ENCODE measurements at regions not wholly inside any gene's neighbourhood (a gene's known extent, or its start where the extent isn't known, plus 50 kb on each side); places are given as distances from the start of the nearest gene placed in this dataset.

GRCh38 chr3:132818251-132818650, 96.0 kb upstream of the NPHP3 start:
- no peak for DNase-seq
- no peak overlapping the region for H3K4me3 ChIP-seq (ENCODE audit: low read depth, low read length)
- no peaks in the 10 kb centered on the region for H3K9me3 ChIP-seq
- peaks cover 1% of the 10 kb centered on the region; the same call in 1 of the 2 replicates for H3K27me3 ChIP-seq (replicated peaks; ENCODE audit: control insufficient read depth, insufficient read depth, low read length)
- H3K4me1 ChIP-seq: peaks cover 3% of the 10 kb centered on the region; the same call in 1 of the 2 replicates
- TF ChIP-seq CTCF (IDR thresholded peaks at IDR 0.05; ENCODE audit: insufficient read depth in 1 of 2, low read depth in 1 of 2, low read length in 1 of 2, severe bottlenecking in 1 of 2, unreplicated experiment in 1 of 2): no peak
- BruUV-seq (replicated peaks): no TSS peak
- no peaks in the 10 kb centered on the region for H3K36me3 Mint-ChIP-seq (ENCODE audit: insufficient read depth, unreplicated experiment)
- CTCF ChIA-PET: no interaction called here
- POLR2A ChIA-PET: no interaction called here
- intact Hi-C loops (cut with micrococcal nuclease; ENCODE audit: unreplicated experiment): no loop called here
- H3K9me3 Mint-ChIP-seq (ENCODE audit: unreplicated experiment): no peaks in the 10 kb centered on the region
- no peaks in the 10 kb centered on the region for H3K36me3 ChIP-seq (ENCODE audit: control insufficient read depth, insufficient read depth, low read length)
- no peak overlapping the region for H3K4me3 Mint-ChIP-seq (ENCODE audit: unreplicated experiment)
- peaks cover 3% of the 10 kb centered on the region for H3K4me1 Mint-ChIP-seq (ENCODE audit: low read depth, unreplicated experiment)
- H3K27me3 Mint-ChIP-seq (ENCODE audit: insufficient read depth, unreplicated experiment): peaks cover 7% of the 10 kb centered on the region
- H3K27ac Mint-ChIP-seq (ENCODE audit: unreplicated experiment): no peak overlapping the region

GRCh38 chr3:132817646-132818177, 95.5 kb upstream of the NPHP3 start:
- Mint-ChIP-seq H3K9me3 (ENCODE audit: unreplicated experiment) (peaks cover 3% of the 10 kb centered on the region), H3K4me3 (ENCODE audit: unreplicated experiment) (no peak overlapping the region), H3K36me3 (ENCODE audit: insufficient read depth, unreplicated experiment) (no peaks in the 10 kb centered on the region), H3K27me3 (ENCODE audit: insufficient read depth, unreplicated experiment) (peaks cover 7% of the 10 kb centered on the region), H3K27ac (ENCODE audit: unreplicated experiment) (no peak overlapping the region), H3K4me1 (ENCODE audit: low read depth, unreplicated experiment) (peaks cover 7% of the 10 kb centered on the region)
- DNase-seq: no peak
- no peak for TF ChIP-seq CTCF (IDR thresholded peaks at IDR 0.05; ENCODE audit: insufficient read depth in 1 of 2, low read depth in 1 of 2, low read length in 1 of 2, severe bottlenecking in 1 of 2, unreplicated experiment in 1 of 2)
- H3K27me3 ChIP-seq (replicated peaks; ENCODE audit: control insufficient read depth, insufficient read depth, low read length): peaks cover 1% of the 10 kb centered on the region; the same call in 1 of the 2 replicates
- no peaks in the 10 kb centered on the region for H3K36me3 ChIP-seq (ENCODE audit: control insufficient read depth, insufficient read depth, low read length)
- H3K4me1 ChIP-seq: peaks cover 8% of the 10 kb centered on the region; the same call in 1 of the 2 replicates
- H3K9me3 ChIP-seq: no peaks in the 10 kb centered on the region
- ChIA-PET POLR2A (no interaction called here), CTCF (no interaction called here)
- BruUV-seq (replicated peaks): no TSS peak
- intact Hi-C loops (cut with micrococcal nuclease; ENCODE audit: unreplicated experiment): no loop called here
- no peak overlapping the region for H3K4me3 ChIP-seq (ENCODE audit: low read depth, low read length)

- intact Hi-C loops (cut with micrococcal nuclease; ENCODE audit: unreplicated experiment): no loop called here
- no peak overlapping the region for H3K4me3 Mint-ChIP-seq (ENCODE audit: unreplicated experiment)
- no peak for TF ChIP-seq CTCF (IDR thresholded peaks at IDR 0.05; ENCODE audit: insufficient read depth in 1 of 2, low read depth in 1 of 2, low read length in 1 of 2, severe bottlenecking in 1 of 2, unreplicated experiment in 1 of 2)
- no peaks in the 10 kb centered on the region for H3K9me3 ChIP-seq
- H3K9me3 Mint-ChIP-seq (ENCODE audit: unreplicated experiment): no peaks in the 10 kb centered on the region
- H3K27me3 Mint-ChIP-seq (ENCODE audit: insufficient read depth, unreplicated experiment): no peaks in the 10 kb centered on the region
- H3K27me3 ChIP-seq (replicated peaks; ENCODE audit: control insufficient read depth, insufficient read depth, low read length): no peaks in the 10 kb centered on the region
- no peaks in the 10 kb centered on the region for H3K36me3 ChIP-seq (ENCODE audit: control insufficient read depth, insufficient read depth, low read length)
- peak overlapping the region; percentile 39 for H3K27ac Mint-ChIP-seq (ENCODE audit: unreplicated experiment)
- no peaks in the 10 kb centered on the region for H3K36me3 Mint-ChIP-seq (ENCODE audit: insufficient read depth, unreplicated experiment)
- ChIA-PET CTCF (no interaction called here), POLR2A (no interaction called here)
- H3K4me3 ChIP-seq (ENCODE audit: low read depth, low read length): no peak overlapping the region
- BruUV-seq (replicated peaks): no TSS peak
- H3K4me1 Mint-ChIP-seq (ENCODE audit: low read depth, unreplicated experiment): peaks cover 6% of the 10 kb centered on the region
- H3K4me1 ChIP-seq: 0 out of 2 replicates have a peak, but pooled peaks cover 11% of the 10 kb centered on the region
- DNase-seq: no peak
Observed at GRCh38 chr3:132805071-132805470, 82.9 kb upstream of the NPHP3 start.

Data from Caco-2 (cell line).